Activated CD4-positive, alpha-beta T cell treated with anti-CD3 and anti-CD28 coated beads, Interleukin-2, amount 50 U/mL, for 48 hours (primary cell): ENCODE measurements at regions not wholly inside any gene's neighbourhood (a gene's known extent, or its start where the extent isn't known, plus 50 kb on each side); places are given as distances from the start of the nearest gene placed in this dataset.

Source experiments
- DNase-seq, 2 experiments: peaks; one replicate each; pipeline ENCODE4 v3.0.0-alpha.2; 2020

- no peak for DNase-seq
Measured at GRCh38 chr2:172204762-172205161, 102.1 kb upstream of the DLX2 start.

GRCh38 chr2:172205292-172205691, 102.6 kb upstream of the DLX2 start:
- DNase-seq, result no peak

- no peak for DNase-seq
Measured at GRCh38 chr2:172207911-172208310, 105.2 kb upstream of the DLX2 start.

GRCh38 chr2:172208791-172209325, 106.2 kb upstream of the DLX2 start:
- no peak for DNase-seq

- DNase-seq, result no peak
Measured at GRCh38 chr2:172210599-172210998, 107.9 kb upstream of the DLX2 start.

- DNase-seq, result no peak
Measured at GRCh38 chr2:172211512-172211911, 108.8 kb upstream of the DLX2 start.

GRCh38 chr2:172213116-172213860, 110.6 kb upstream of the DLX2 start:
- DNase-seq, result no peak

- no peak for DNase-seq
Measured at GRCh38 chr2:172214252-172214651, 111.6 kb upstream of the DLX2 start.

GRCh38 chr2:172215172-172215935, 112.7 kb upstream of the DLX2 start:
- DNase-seq, result no peak

- DNase-seq, result no peak
Measured at GRCh38 chr2:172215936-172216335, 113.2 kb upstream of the DLX2 start.

GRCh38 chr2:172216477-172216876, 113.8 kb upstream of the DLX2 start:
- no peak for DNase-seq

- DNase-seq, result no peak
Measured at GRCh38 chr2:172219201-172219600, 116.5 kb upstream of the DLX2 start.

- DNase-seq, result no peak
Measured at GRCh38 chr2:172220121-172220520, 117.4 kb upstream of the DLX2 start.

GRCh38 chr2:172223601-172224054, 120.9 kb upstream of the DLX2 start:
- DNase-seq, result no peak

- no peak for DNase-seq
Measured at GRCh38 chr2:172225786-172226185, 123.1 kb upstream of the DLX2 start.

- peak in 1 of 2 experiments; percentile 27 for DNase-seq
Measured at GRCh38 chr2:172226244-172227061, 123.8 kb upstream of the DLX2 start.

- DNase-seq, result no peak
Measured at GRCh38 chr2:172227719-172228118, 125.0 kb upstream of the DLX2 start.

GRCh38 chr2:172228177-172228808, 125.6 kb upstream of the DLX2 start:
- DNase-seq, result no peak

- DNase-seq, result no peak
Measured at GRCh38 chr2:172229125-172229524, 126.4 kb upstream of the DLX2 start.

GRCh38 chr2:172230332-172230888, 127.7 kb upstream of the DLX2 start:
- DNase-seq, result no peak

- no peak for DNase-seq
Measured at GRCh38 chr2:172230889-172231401, 128.2 kb upstream of the DLX2 start.

- DNase-seq, result no peak
Measured at GRCh38 chr2:172231508-172231907, 128.8 kb upstream of the DLX2 start.
